GM23338 (cell line): ENCODE measurements at regions not wholly inside any gene's neighbourhood (a gene's known extent, or its start where the extent isn't known, plus 50 kb on each side); places are given as distances from the start of the nearest gene placed in this dataset.

ENCODE experiments used
- EZH2 ChIP-seq: fragments of 200-600 bp; sonication (generic); IDR thresholded peaks from one replicate; pipeline ENCODE4 v1.8.0; 2017; ENCODE audit warnings: antibody characterized with exemption, mild to moderate bottlenecking, low read depth; ENCODE audit not compliant: unreplicated experiment
- NANOG ChIP-seq: IDR thresholded peaks from 2 replicates; pipeline ENCODE4 v1.6.1; 2016; ENCODE audit warnings: antibody characterized with exemption, borderline replicate concordance
- TF ChIP-seq, protein P1 (sequence below), 2 experiments: fragments of 200-600 bp in 1 of 2; sonication (generic) in 1 of 2; conservative IDR thresholded peaks; 2 replicates each; pipeline versions ENCODE4 v1.5.1 to v1.6.1; 2016 to 2017; ENCODE audit warnings: antibody characterized with exemption in 2 of 2, low read depth in 2 of 2, mild to moderate bottlenecking in 2 of 2, moderate library complexity in 1 of 2
- TF ChIP-seq, protein P2 (sequence below): fragments of 250-450 bp; sonication (Bioruptor Pico); IDR thresholded peaks from 2 replicates; pipeline ENCODE4 v1.5.0; 2020; ENCODE audit warnings: mild to moderate bottlenecking, moderate library complexity
- TF ChIP-seq, protein P3 (sequence below): IDR thresholded peaks from one replicate; pipeline ENCODE4 v1.6.1; 2018; ENCODE audit warnings: antibody characterized with exemption; ENCODE audit not compliant: unreplicated experiment

DNA sequence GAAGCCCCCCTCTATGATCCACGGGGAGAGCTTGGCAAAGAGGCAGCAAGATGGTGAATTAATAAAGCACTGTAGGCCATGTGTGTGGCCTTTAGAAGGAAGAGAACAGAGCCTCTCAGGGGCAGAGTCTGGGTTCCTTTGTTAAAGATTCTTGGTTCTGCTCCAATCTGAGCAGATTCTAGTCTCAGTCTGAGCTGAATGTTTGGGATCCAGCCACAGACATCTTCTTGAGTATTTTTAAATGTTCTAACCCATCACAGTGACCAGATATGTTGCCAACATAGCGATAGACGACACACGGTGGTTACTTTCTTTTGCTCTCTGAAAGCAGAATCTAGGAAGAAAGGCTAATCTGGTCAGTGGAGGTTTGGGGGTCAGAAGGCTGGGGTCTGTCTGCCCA, 147.5 kb upstream of the GPR12 start:
- TF ChIP-seq, protein P1, sequence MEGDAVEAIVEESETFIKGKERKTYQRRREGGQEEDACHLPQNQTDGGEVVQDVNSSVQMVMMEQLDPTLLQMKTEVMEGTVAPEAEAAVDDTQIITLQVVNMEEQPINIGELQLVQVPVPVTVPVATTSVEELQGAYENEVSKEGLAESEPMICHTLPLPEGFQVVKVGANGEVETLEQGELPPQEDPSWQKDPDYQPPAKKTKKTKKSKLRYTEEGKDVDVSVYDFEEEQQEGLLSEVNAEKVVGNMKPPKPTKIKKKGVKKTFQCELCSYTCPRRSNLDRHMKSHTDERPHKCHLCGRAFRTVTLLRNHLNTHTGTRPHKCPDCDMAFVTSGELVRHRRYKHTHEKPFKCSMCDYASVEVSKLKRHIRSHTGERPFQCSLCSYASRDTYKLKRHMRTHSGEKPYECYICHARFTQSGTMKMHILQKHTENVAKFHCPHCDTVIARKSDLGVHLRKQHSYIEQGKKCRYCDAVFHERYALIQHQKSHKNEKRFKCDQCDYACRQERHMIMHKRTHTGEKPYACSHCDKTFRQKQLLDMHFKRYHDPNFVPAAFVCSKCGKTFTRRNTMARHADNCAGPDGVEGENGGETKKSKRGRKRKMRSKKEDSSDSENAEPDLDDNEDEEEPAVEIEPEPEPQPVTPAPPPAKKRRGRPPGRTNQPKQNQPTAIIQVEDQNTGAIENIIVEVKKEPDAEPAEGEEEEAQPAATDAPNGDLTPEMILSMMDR (conservative IDR thresholded peaks at IDR 0.05; ENCODE audit: low read depth in 2 of 2), result no peak
- TF ChIP-seq EZH2 (no peak), NANOG (no peak)
- TF ChIP-seq, protein P2, sequence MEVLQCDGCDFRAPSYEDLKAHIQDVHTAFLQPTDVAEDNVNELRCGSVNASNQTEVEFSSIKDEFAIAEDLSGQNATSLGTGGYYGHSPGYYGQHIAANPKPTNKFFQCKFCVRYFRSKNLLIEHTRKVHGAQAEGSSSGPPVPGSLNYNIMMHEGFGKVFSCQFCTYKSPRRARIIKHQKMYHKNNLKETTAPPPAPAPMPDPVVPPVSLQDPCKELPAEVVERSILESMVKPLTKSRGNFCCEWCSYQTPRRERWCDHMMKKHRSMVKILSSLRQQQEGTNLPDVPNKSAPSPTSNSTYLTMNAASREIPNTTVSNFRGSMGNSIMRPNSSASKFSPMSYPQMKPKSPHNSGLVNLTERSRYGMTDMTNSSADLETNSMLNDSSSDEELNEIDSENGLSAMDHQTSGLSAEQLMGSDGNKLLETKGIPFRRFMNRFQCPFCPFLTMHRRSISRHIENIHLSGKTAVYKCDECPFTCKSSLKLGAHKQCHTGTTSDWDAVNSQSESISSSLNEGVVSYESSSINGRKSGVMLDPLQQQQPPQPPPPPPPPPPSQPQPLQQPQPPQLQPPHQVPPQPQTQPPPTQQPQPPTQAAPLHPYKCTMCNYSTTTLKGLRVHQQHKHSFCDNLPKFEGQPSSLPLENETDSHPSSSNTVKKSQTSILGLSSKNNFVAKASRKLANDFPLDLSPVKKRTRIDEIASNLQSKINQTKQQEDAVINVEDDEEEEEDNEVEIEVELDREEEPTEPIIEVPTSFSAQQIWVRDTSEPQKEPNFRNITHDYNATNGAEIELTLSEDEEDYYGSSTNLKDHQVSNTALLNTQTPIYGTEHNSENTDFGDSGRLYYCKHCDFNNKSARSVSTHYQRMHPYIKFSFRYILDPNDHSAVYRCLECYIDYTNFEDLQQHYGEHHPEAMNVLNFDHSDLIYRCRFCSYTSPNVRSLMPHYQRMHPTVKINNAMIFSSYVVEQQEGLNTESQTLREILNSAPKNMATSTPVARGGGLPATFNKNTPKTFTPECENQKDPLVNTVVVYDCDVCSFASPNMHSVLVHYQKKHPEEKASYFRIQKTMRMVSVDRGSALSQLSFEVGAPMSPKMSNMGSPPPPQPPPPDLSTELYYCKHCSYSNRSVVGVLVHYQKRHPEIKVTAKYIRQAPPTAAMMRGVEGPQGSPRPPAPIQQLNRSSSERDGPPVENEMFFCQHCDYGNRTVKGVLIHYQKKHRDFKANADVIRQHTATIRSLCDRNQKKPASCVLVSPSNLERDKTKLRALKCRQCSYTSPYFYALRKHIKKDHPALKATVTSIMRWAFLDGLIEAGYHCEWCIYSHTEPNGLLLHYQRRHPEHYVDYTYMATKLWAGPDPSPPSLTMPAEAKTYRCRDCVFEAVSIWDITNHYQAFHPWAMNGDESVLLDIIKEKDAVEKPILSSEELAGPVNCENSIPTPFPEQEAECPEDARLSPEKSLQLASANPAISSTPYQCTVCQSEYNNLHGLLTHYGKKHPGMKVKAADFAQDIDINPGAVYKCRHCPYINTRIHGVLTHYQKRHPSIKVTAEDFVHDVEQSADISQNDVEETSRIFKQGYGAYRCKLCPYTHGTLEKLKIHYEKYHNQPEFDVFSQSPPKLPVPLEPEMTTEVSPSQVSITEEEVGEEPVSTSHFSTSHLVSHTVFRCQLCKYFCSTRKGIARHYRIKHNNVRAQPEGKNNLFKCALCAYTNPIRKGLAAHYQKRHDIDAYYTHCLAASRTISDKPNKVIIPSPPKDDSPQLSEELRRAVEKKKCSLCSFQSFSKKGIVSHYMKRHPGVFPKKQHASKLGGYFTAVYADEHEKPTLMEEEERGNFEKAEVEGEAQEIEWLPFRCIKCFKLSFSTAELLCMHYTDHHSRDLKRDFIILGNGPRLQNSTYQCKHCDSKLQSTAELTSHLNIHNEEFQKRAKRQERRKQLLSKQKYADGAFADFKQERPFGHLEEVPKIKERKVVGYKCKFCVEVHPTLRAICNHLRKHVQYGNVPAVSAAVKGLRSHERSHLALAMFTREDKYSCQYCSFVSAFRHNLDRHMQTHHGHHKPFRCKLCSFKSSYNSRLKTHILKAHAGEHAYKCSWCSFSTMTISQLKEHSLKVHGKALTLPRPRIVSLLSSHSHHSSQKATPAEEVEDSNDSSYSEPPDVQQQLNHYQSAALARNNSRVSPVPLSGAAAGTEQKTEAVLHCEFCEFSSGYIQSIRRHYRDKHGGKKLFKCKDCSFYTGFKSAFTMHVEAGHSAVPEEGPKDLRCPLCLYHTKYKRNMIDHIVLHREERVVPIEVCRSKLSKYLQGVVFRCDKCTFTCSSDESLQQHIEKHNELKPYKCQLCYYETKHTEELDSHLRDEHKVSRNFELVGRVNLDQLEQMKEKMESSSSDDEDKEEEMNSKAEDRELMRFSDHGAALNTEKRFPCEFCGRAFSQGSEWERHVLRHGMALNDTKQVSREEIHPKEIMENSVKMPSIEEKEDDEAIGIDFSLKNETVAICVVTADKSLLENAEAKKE, result no peak
- TF ChIP-seq, protein P3, sequence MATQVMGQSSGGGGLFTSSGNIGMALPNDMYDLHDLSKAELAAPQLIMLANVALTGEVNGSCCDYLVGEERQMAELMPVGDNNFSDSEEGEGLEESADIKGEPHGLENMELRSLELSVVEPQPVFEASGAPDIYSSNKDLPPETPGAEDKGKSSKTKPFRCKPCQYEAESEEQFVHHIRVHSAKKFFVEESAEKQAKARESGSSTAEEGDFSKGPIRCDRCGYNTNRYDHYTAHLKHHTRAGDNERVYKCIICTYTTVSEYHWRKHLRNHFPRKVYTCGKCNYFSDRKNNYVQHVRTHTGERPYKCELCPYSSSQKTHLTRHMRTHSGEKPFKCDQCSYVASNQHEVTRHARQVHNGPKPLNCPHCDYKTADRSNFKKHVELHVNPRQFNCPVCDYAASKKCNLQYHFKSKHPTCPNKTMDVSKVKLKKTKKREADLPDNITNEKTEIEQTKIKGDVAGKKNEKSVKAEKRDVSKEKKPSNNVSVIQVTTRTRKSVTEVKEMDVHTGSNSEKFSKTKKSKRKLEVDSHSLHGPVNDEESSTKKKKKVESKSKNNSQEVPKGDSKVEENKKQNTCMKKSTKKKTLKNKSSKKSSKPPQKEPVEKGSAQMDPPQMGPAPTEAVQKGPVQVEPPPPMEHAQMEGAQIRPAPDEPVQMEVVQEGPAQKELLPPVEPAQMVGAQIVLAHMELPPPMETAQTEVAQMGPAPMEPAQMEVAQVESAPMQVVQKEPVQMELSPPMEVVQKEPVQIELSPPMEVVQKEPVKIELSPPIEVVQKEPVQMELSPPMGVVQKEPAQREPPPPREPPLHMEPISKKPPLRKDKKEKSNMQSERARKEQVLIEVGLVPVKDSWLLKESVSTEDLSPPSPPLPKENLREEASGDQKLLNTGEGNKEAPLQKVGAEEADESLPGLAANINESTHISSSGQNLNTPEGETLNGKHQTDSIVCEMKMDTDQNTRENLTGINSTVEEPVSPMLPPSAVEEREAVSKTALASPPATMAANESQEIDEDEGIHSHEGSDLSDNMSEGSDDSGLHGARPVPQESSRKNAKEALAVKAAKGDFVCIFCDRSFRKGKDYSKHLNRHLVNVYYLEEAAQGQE, result no peak
